ENCODE measurements at regions not wholly inside any gene's neighbourhood (a gene's known extent, or its start where the extent isn't known, plus 50 kb on each side); places are given as distances from the start of the nearest gene placed in this dataset.
A peak's percentile ranks its signal among the peaks of the same experiment; 100 is the strongest.

- DNase-seq (no peak), ATAC-seq (no peak)
- peak in 1 of 12 donors; percentile 8 for TF ChIP-seq CTCF (IDR thresholded peaks at IDR 0.05)
- no peak for TF ChIP-seq POLR2A (IDR thresholded peaks at IDR 0.05)
- Histone ChIP-seq H3K36me3 (no peaks in the 10 kb centered on the region), H3K27ac (no peak overlapping the region), H3K4me3 (no peak overlapping the region), H3K9me3 (no peaks in the 10 kb centered on the region), H3K27me3 (no peaks in the 10 kb centered on the region), H3K4me1 (no peaks in the 10 kb centered on the region)
- intact Hi-C loops (cut with DNase I): no loop called here
- WGBS, 4 donors: 67 to 74% (median 68%) methylated on average over 13 of the region's 13 CpGs
Observed at GRCh38 chr3:76646921-76647562, 392.9 kb upstream of the ROBO2 start.

GRCh38 chr3:76651784-76652183 lies 388.1 kb upstream of the ROBO2 start:
- ATAC-seq (no peak), DNase-seq (no peak)
- H3K4me3 ChIP-seq: no peak overlapping the region
- no peaks in the 10 kb centered on the region for H3K36me3 ChIP-seq
- WGBS, 4 donors: 74 to 82% (median 79%) methylated on average over 1 of the region's 1 CpG
- H3K27me3 ChIP-seq: no peaks in the 10 kb centered on the region
- H3K4me1 ChIP-seq: no peaks in the 10 kb centered on the region
- intact Hi-C loops (cut with DNase I): no loop called here
- H3K9me3 ChIP-seq: no peaks in the 10 kb centered on the region
- no peak overlapping the region for H3K27ac ChIP-seq
- TF ChIP-seq POLR2A (IDR thresholded peaks at IDR 0.05): no peak

GRCh38 chr3:76652524-76652923 lies 387.4 kb upstream of the ROBO2 start:
- TF ChIP-seq CTCF (IDR thresholded peaks at IDR 0.05) (no peak), POLR2A (IDR thresholded peaks at IDR 0.05) (no peak)
- H3K4me1 ChIP-seq: no peaks in the 10 kb centered on the region
- no peaks in the 10 kb centered on the region for H3K36me3 ChIP-seq
- WGBS, 4 donors: 67 to 79% (median 73%) methylated on average over 1 of the region's 1 CpG
- H3K4me3 ChIP-seq: no peak overlapping the region
- no peak for ATAC-seq
- intact Hi-C loops (cut with DNase I): no loop called here
- H3K27ac ChIP-seq: no peak overlapping the region
- no peaks in the 10 kb centered on the region for H3K9me3 ChIP-seq
- DNase-seq: no peak
- H3K27me3 ChIP-seq: no peaks in the 10 kb centered on the region

- Histone ChIP-seq H3K4me1 (no peaks in the 10 kb centered on the region), H3K36me3 (no peaks in the 10 kb centered on the region), H3K4me3 (no peak overlapping the region), H3K27me3 (no peaks in the 10 kb centered on the region), H3K9me3 (no peaks in the 10 kb centered on the region), H3K27ac (no peak overlapping the region)
- DNase-seq: no peak
- WGBS, 4 donors: 81 to 88% (median 84%) methylated on average over 6 of the region's 6 CpGs
- ATAC-seq: no peak
- TF ChIP-seq POLR2A (IDR thresholded peaks at IDR 0.05) (no peak), CTCF (IDR thresholded peaks at IDR 0.05) (no peak)
- intact Hi-C loops (cut with DNase I): no loop called here
Observed at GRCh38 chr3:76653640-76654251, 386.2 kb upstream of the ROBO2 start.
